Islet precursor cell (in vitro differentiated cells): ENCODE measurements at regions not wholly inside any gene's neighbourhood (a gene's known extent, or its start where the extent isn't known, plus 50 kb on each side); places are given as distances from the start of the nearest gene placed in this dataset.

ENCODE experiments used
- DNase-seq: peaks from one replicate; pipeline ENCODE4 v3.0.0-alpha.2; 2018

- DNase-seq, result no peak
Observed at GRCh38 chr6:126764104-126764503, 354.4 kb upstream of the RSPO3 start.

- DNase-seq, result no peak
Observed at GRCh38 chr6:126764671-126765070, 353.8 kb upstream of the RSPO3 start.

GRCh38 chr6:126766820-126767219 lies 351.7 kb upstream of the RSPO3 start:
- no peak for DNase-seq

- no peak for DNase-seq
Observed at GRCh38 chr6:126767711-126768110, 350.8 kb upstream of the RSPO3 start.

- no peak for DNase-seq
Observed at GRCh38 chr6:126770176-126770575, 348.3 kb upstream of the RSPO3 start.

GRCh38 chr6:126773112-126773805 lies 345.2 kb upstream of the RSPO3 start:
- peak; percentile 67 for DNase-seq

GRCh38 chr6:126779331-126779730 lies 339.1 kb upstream of the RSPO3 start:
- no peak for DNase-seq

GRCh38 chr6:126781582-126781981 lies 336.9 kb upstream of the RSPO3 start:
- no peak for DNase-seq

GRCh38 chr6:126784161-126784790 lies 334.2 kb upstream of the RSPO3 start:
- DNase-seq, result no peak

GRCh38 chr6:126786262-126786661 lies 332.2 kb upstream of the RSPO3 start:
- no peak for DNase-seq

- DNase-seq, result no peak
Observed at GRCh38 chr6:126787635-126788034, 330.8 kb upstream of the RSPO3 start.

- DNase-seq, result no peak
Observed at GRCh38 chr6:126788861-126789365, 329.6 kb upstream of the RSPO3 start.

GRCh38 chr6:126792340-126793085 lies 326.0 kb upstream of the RSPO3 start:
- DNase-seq, result no peak

- DNase-seq, result no peak
Observed at GRCh38 chr6:126795161-126795560, 323.3 kb upstream of the RSPO3 start.

GRCh38 chr6:126797981-126798380 lies 320.5 kb upstream of the RSPO3 start:
- DNase-seq, result no peak

- DNase-seq, result no peak
Observed at GRCh38 chr6:126803769-126804168, 314.7 kb upstream of the RSPO3 start.

- DNase-seq, result peak; percentile 55
Observed at GRCh38 chr6:126804332-126805064, 314.0 kb upstream of the RSPO3 start.

- DNase-seq, result no peak
Observed at GRCh38 chr6:126805861-126806260, 312.6 kb upstream of the RSPO3 start.

GRCh38 chr6:126807876-126808275 lies 310.6 kb upstream of the RSPO3 start:
- DNase-seq, result no peak

- DNase-seq, result no peak
Observed at GRCh38 chr6:126811321-126811720, 307.1 kb upstream of the RSPO3 start.

- no peak for DNase-seq
Observed at GRCh38 chr6:126812010-126812409, 306.5 kb upstream of the RSPO3 start.

GRCh38 chr6:126812651-126813050 lies 305.8 kb upstream of the RSPO3 start:
- DNase-seq, result no peak

GRCh38 chr6:126820634-126821033 lies 297.8 kb upstream of the RSPO3 start:
- no peak for DNase-seq
